NCI-H1417 treated with DMSO at 0.1 percent for 48 hours (cell line): ENCODE measurements at regions not wholly inside any gene's neighbourhood (a gene's known extent, or its start where the extent isn't known, plus 50 kb on each side); places are given as distances from the start of the nearest gene placed in this dataset.
A peak's percentile ranks its signal among the peaks of the same experiment; 100 is the strongest.
"Not testable (repeated sequence)": the region's sequence is repeated elsewhere in the genome, so short reads cannot be mapped to it uniquely, and the experiment has no call there.

ENCODE experiments used
- DNase-seq: peaks from one replicate; lab custom pipeline; 2025; lab: John Stamatoyannopoulos, UW

DNA sequence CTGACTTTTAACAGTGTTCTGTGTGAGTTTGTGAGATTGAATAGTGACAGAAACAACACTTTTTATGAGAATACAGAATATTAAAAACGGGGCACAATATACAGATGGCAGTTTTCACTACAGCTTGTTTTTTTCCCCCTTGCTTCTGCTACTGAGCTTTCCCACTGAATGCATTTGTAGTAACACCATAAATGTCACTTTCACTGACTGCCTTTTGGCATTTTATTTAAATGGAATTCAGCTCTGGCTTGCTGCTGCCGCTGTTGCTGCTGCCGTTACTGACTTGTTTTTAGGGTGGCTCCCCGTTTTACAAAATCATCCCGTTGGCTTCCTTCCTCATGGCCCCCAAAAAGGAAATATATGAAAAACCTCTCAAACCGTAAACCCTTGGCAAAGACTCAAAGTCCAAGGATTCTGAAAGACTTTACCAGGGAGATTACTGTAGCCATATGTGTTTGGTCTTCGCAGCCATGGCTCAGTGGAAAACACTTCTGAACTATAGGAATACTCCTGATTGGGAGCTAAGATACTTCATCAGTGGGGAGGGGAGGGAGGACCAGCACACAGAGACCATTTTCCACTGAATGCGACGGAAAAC, 151.0 kb downstream of the NUF2 start:
- DNase-seq = no peak

- no peak for DNase-seq
Measured at GRCh38 chr1:163477276-163477830, 155.6 kb downstream of the NUF2 start.

DNA sequence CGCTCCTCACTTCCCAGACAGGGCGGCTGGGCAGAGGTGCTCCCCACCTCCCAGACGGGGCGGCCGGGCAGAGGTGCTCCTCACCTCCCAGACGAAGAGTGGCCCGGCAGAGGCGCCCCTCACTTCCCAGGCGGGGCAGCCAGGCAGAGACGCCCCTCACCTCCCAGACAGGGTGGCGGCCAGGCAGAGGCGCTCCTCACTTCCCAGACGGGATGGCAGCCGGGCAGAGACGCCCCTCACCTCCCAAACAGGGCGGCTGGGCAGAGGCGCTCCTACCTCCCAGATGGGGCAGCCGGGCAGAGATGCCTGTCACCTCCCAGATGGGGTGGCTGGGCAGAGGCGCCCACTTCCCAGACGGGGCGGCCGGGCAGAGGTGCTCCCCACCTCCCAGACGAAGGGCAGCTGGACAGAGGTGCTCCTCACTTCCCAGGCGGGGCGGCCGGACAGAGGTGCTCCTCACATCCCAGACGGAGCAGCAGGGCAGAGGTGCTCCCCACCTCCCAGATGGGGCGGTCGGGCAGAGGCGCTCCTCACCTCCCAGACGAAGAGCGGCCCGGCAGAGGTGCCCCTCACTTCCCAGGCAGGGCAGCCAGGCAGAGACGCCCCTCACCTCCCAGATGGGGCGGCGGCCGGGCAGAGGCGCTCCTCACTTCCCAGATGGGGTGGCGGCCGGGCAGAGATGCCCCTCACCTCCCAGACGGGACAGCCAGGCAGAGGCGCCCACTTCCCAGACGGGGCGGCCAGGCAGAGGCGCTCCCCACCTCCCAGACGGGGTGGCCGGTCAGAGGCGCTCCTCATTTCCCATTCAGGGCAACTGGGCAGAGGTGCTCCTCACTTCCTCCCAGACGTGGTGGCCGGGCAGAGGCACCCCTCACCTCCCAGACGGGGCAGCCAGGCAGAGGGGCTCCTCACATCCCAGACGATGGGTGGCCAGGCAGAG, 176.9 kb downstream of the NUF2 start:
- DNase-seq = not testable (repeated sequence)

DNA sequence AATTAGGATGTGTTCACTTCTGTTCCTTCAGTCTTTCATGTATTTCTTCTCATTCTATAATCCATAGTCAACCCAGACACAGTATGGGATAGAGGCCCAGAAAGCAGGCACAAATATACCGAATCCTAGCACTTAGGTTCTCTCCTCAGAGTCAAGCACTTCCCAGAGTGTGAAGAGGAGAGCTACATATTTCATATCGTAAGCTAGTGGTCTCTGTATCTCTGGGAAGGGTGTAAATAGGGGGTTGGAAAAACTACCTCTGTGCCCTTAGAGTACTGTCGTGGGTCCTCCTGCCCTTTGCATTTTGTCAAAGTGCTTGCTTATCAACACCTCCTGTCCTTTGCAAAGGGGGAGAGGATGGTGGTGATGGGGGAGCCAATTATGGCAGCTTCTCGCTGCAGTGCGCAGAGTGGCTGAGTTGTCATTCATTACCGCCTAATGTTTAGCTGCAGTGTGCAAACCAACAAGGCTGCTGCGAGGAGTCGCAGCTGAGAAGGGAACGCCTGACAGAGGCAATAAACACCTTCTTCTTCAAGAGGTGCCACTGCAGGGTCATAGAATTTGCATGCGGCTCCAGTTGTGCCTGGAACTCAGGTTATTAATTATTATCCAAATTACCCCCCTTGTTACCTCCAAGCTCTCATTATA, 182.7 kb downstream of the NUF2 start:
- no peak for DNase-seq

GRCh38 chr1:163509114-163509513, 187.4 kb downstream of the NUF2 start:
- no peak for DNase-seq

GRCh38 chr1:163512349-163512989, 190.7 kb downstream of the NUF2 start:
- no peak for DNase-seq

DNA sequence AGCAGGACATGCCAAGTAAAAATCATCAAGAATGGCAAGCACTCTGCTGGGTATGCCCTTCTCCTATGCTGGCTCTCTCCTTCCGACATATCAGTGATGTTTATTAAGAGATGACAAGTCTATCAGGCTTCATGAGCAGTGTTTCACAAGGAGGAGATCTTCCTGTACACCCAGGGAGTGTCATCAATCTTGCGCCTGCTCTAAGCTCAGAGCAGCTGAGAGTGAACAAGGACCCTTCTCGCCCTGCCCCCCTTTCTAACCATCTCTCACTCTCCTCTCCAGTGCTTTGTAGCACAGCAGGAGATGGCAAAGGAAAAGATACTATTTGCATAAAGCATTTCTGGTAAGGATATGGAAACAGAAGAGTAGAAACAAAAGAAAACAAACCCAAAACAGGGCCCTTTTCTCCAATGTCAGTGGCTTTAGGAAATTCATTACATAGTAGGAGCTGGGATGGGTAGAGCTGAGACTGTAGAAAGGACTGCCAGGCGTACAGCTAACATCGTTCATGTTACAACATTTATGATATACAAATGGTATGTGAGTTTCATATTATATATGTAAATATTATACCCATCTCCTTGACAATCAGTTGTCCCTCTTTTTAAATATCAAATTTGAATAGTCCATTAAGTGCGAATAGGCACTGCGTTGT, 201.7 kb downstream of the NUF2 start:
- no peak for DNase-seq

DNA sequence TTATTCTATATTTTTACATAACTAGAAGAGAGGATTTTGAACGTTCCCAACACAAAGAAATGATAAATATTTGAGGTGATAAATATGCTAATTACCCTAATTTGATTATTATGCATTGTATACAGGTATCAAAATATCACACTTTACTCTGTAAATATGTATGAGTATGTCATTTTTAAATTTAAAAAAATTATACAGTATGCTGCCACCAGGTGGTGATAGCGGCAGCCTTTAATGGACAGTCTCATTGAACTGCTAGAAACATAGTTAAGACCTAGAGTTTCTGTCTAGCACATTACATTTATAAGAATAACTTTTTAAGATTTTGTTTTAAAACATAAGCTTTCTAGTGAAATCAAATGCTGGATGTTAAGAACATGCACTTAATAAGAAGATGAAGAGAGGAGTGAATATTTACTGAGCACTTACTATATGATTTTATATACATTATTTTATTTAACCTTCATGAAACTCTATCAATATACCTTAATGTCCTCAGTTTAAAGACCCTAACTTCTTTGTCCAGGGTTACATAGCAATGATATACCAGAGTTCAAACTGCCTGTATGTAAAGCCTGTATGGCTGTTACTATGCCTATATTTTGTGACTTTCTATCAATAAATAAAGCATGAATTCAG, 207.1 kb downstream of the NUF2 start:
- DNase-seq = no peak

GRCh38 chr1:163531345-163531744, 209.6 kb downstream of the NUF2 start:
- DNase-seq = no peak

DNA sequence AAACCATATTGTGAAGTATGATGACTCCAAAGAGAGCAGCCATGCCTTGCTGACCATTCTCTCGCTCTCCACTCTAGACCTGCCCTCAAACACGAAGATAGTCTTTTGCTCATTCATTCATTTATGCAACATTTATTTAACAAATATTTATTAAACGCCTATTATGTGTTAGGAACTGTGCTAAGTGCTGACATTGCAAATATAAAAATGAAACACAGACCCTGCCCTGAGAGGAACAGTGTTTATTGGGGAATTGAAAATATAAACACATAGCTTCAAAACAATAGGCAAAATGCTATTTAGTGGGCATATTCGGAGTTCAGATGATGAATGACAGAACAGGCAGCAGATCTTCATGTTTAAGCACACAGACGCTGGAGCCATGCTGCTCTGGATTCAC, 213.6 kb downstream of the NUF2 start:
- DNase-seq = no peak

DNA sequence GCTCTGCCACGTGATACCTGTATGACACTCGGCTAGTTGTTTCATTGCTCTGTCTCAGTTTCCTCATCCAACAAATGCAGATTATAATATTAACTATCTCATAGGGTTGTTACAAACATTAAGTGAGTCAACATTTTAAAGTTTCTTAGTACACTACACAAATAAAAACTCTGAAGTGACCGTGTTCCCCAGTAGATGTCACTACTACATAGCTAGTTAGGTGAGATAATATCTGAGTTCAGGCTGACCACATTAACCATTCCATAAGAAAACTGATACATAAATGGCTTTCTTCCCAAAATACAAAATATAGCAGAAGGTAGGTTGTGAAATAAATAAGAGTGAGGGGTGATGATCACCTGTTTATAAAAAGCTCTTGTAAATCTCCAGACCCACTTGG, 214.1 kb downstream of the NUF2 start:
- DNase-seq = no peak

GRCh38 chr1:163537809-163538208, 216.1 kb downstream of the NUF2 start:
- DNase-seq = no peak

DNA sequence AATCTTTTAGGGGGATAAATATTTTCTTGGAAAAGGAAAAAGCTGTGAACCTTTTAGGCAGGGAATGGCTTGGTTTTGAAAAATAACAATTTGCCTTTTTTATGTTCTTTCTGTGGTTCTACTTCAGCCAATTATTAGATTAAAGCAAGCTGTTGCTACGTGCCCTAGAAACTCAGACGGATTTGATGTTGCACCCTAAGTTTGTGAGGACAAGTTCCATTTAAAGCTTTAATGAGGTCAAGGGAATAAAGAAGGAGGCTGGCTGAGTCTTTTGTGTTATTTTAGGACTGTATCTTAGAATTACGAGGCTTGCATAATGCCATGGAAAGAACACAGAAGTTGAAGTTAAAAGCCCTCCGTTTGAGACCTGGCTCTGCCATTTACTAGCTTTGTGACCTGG, 216.9 kb downstream of the NUF2 start:
- DNase-seq = no peak

DNA sequence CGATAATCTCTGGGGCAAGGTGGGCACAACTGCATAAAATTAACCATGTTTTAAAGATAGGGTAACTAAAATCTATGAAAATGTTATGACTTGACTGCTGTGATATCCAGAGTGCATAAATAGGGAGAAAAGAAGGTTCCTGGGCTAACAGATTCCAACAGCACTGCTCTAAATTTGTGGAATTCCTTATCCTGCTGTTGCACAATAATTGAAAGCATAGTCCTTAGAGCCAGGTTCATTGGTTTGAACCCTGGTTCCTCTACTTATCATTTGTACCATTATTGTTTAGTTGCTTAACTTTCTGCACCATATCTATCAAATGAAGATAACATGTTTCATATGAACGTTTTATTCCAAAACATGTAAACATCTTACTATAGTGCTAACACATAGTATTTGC, 219.0 kb downstream of the NUF2 start:
- DNase-seq = no peak

- no peak for DNase-seq
Measured at GRCh38 chr1:163544441-163544840, 222.7 kb downstream of the NUF2 start.

GRCh38 chr1:163558162-163558561, 236.4 kb downstream of the NUF2 start:
- no peak for DNase-seq

DNA sequence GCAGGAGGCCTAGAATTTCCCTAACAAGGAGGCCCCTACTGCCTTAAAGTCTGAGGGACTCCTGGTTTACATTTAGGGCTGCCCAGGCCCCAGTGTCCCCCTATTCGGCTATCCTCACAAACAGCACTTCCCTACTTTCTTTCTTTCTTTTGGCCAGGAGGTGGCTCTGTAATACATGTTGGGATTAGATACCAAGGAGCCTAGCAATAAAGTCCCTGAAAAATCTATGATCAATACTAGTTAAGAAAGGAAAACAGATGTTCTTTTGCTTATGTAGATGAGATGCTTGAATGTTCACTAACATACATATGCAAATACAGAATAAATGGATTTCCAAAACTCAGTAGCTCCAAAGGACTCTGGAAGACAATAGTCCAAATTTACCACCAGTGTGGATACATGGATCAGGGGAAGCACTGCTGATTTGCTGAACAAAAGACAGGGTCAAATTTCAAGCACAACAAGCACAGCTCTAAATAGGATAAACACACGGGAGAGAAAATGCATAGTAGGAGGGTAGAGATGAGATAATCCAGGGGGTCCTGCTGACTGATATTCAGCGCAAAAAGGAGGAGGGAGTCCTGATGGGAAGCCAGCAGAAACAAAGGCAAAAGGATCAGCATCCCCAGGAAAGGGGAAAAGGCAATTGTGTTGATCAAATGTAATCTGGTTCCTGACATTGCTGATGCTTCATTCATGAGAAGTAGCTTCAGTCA, 240.0 kb downstream of the NUF2 start:
- DNase-seq = peak; percentile 47

DNA sequence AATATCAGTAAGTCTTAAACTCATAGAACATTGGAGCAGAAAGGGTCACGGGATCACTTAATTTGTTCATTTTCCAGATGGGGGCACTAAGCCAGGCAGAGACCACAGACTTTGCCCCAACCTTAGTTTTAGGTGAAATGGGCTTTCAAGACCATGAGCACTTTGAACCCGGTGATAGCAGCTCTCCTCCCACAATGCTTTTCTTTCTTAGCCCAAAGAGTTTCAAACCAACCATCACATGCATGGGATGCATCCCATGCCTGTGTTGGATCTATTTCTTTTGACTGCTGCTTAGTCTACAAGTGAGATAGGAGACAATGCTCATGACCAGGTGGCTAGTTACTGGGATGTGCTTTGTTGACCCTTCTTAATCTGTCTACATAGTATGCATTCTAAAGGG, 240.6 kb downstream of the NUF2 start:
- DNase-seq = no peak

GRCh38 chr1:163565166-163565565, 243.4 kb downstream of the NUF2 start:
- no peak for DNase-seq

DNA sequence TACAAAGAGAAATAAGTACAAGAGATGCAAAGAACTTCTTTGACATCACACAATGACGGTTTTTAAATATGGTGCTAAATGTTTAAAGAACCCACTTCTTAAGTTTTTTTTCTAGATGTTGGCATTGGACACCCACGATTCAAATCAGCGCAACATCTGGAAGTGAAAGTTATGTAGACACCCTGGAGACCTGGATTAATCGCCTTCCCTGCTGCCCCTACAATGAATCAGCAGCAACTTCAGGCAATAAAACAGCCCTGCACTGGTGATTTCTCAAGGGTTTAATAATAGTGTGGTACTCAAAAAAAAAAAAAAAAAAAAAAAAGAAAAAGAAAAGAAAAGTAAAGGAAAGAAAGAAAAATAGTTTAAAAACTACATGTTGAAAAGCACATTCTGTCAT, 248.3 kb downstream of the NUF2 start:
- no peak for DNase-seq

- DNase-seq = no peak
Measured at GRCh38 chr1:163571950-163572349, 250.2 kb downstream of the NUF2 start.
